Peyer's patch (tissue), 4 donors: ENCODE measurements at regions not wholly inside any gene's neighbourhood (a gene's known extent, or its start where the extent isn't known, plus 50 kb on each side); places are given as distances from the start of the nearest gene placed in this dataset.
A peak's percentile ranks its signal among the peaks of the same experiment; 100 is the strongest.

Source experiments
- DNase-seq, 3 donors: peaks; one replicate each; pipeline ENCODE4 v3.0.0-alpha.2; 2017 to 2019
- H3K27ac ChIP-seq, 4 donors: fragments of 200-600 bp; sonication (generic); one replicate each; pipeline ENCODE4 v1.5.1; 2016 to 2019
- H3K27me3 ChIP-seq, 2 donors: fragments of 200-600 bp; sonication (generic); one replicate each; pipeline ENCODE4 v1.5.1; 2019
- H3K36me3 ChIP-seq, 3 donors: fragments of 200-600 bp; sonication (generic); one replicate each; pipeline ENCODE4 v1.5.1; 2016 to 2019
- H3K4me1 ChIP-seq, 4 donors: fragments of 200-600 bp; sonication (generic); one replicate each; pipeline ENCODE4 v1.5.1; 2016 to 2019
- H3K4me3 ChIP-seq, 4 donors: fragments of 200-600 bp; sonication (generic); 1 replicate in 3 of 4; 2 replicates in 1 of 4; pipeline ENCODE4 v1.5.1; 2016 to 2019; ENCODE audit warnings: mild to moderate bottlenecking in 1 of 4
- H3K9me3 ChIP-seq, 4 donors: fragments of 200-600 bp; sonication (generic); one replicate each; pipeline ENCODE4 v1.5.1; 2016 to 2019; ENCODE audit warnings: mild to moderate bottlenecking in 1 of 4
- POLR2A ChIP-seq, 2 donors: fragments of 450-650 bp; IDR thresholded peaks; one replicate each; pipeline ENCODE4 v1.5.1; 2017; ENCODE audit warnings: antibody characterized with exemption in 2 of 2, mild to moderate bottlenecking in 2 of 2, moderate library complexity in 2 of 2
- TF ChIP-seq, protein P1 (sequence below), 6 experiments: fragments of 450-650 bp in 4 of 6; fragments of 200-600 bp in 2 of 6; sonication (generic) in 1 of 6; IDR thresholded peaks; one replicate each; pipeline ENCODE4 v1.5.1; 2017 to 2019; ENCODE audit warnings: antibody characterized with exemption in 6 of 6, mild to moderate bottlenecking in 3 of 6, moderate library complexity in 1 of 6

DNA sequence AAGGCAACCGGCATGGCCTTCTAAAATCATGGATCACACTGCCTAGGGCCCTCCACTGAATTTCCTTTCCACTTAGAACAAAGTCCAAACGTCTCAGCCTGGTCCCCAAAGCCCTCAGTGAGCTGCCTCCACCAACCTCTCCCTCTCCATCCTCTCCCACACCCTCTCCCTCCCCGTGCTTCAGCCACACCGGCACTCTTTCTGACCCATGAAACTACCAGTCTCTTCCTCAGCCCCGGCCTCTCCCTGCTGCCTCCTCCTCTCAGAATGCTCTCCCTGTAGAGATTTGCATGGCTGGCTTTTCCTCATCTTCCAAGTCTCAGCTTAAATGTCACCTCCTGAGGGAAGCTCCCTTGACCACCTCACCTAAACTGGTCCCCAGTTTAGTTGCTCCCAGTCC lies 219.0 kb upstream of the ZMIZ1 start:
- H3K36me3 ChIP-seq: no peaks in the 10 kb centered on the region
- DNase-seq: no peak
- H3K9me3 ChIP-seq: no peaks in the 10 kb centered on the region
- no peak overlapping the region for H3K27ac ChIP-seq
- H3K4me1 ChIP-seq: no peaks in the 10 kb centered on the region
- no peak for TF ChIP-seq POLR2A (IDR thresholded peaks at IDR 0.05)
- TF ChIP-seq, protein P1, sequence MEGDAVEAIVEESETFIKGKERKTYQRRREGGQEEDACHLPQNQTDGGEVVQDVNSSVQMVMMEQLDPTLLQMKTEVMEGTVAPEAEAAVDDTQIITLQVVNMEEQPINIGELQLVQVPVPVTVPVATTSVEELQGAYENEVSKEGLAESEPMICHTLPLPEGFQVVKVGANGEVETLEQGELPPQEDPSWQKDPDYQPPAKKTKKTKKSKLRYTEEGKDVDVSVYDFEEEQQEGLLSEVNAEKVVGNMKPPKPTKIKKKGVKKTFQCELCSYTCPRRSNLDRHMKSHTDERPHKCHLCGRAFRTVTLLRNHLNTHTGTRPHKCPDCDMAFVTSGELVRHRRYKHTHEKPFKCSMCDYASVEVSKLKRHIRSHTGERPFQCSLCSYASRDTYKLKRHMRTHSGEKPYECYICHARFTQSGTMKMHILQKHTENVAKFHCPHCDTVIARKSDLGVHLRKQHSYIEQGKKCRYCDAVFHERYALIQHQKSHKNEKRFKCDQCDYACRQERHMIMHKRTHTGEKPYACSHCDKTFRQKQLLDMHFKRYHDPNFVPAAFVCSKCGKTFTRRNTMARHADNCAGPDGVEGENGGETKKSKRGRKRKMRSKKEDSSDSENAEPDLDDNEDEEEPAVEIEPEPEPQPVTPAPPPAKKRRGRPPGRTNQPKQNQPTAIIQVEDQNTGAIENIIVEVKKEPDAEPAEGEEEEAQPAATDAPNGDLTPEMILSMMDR (IDR thresholded peaks at IDR 0.05): no peak
- no peaks in the 10 kb centered on the region for H3K27me3 ChIP-seq
- no peak overlapping the region for H3K4me3 ChIP-seq

DNA sequence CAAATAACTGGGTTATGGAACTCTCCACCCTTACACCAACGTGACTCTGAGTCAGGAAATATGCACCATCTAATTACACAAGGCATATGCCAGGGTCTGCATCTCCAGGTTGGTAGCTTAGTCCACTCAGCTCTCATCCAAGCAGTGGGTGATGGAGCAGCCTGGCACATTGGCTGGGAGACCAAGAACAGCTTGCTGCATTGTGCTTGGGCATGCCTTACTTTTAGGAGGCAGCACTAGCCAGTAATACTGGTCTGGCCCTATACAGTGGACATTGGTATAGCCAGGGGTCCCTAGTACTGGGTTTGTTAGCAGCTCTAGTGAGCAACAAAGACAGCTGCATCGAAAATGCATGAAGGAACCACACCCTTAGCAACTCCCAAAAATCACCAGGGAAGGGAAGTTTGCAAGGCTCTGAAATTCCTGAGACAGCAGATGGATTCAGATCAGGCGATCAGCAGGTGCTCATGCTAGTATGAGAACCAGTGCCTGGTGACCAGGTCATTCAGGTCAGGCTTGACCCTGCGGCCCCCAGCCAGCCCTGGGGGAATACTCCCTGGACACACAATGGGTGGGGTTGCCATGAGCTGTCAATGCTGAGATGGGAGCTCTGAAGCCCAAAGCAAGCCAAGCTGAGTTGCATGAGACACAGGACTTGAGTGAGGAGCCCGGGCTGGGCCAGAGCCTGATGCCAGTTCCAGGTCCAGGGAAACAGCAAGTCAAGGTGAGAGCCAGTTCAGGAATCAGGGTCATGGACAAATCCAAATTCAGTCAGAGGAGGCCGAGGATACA lies 217.9 kb upstream of the ZMIZ1 start:
- TF ChIP-seq, protein P1 (IDR thresholded peaks at IDR 0.05): no peak
- TF ChIP-seq POLR2A (IDR thresholded peaks at IDR 0.05): no peak
- Histone ChIP-seq H3K27ac (no peak overlapping the region), H3K36me3 (no peaks in the 10 kb centered on the region), H3K4me3 (no peak overlapping the region), H3K9me3 (no peaks in the 10 kb centered on the region), H3K27me3 (no peaks in the 10 kb centered on the region), H3K4me1 (no peaks in the 10 kb centered on the region)
- peak in 1 of 3 donors; percentile 28 for DNase-seq

DNA sequence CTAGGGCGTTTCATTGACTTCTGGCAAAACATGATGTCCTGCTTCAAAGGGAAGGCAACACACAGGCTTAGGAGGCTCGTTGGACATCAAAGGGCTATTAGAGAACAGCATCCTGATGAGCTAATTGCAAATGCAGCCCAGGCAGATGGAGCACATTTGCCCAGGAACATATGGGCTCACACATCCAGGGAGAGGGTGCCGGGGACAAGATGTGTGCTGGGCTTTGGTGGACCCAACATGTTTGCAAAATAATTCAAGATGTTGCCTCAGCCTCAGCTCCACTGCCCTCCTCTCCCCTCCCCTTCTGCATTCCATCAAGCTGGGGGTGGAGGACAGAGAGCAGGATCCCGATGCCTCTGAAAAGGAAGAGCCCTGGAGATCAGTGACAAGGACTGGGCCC lies 217.1 kb upstream of the ZMIZ1 start:
- Histone ChIP-seq H3K4me3 (no peak overlapping the region), H3K36me3 (no peaks in the 10 kb centered on the region), H3K27ac (no peak overlapping the region), H3K9me3 (no peaks in the 10 kb centered on the region), H3K27me3 (no peaks in the 10 kb centered on the region), H3K4me1 (no peaks in the 10 kb centered on the region)
- DNase-seq: no peak
- no peak for TF ChIP-seq POLR2A (IDR thresholded peaks at IDR 0.05)
- TF ChIP-seq, protein P1 (IDR thresholded peaks at IDR 0.05): no peak

DNA sequence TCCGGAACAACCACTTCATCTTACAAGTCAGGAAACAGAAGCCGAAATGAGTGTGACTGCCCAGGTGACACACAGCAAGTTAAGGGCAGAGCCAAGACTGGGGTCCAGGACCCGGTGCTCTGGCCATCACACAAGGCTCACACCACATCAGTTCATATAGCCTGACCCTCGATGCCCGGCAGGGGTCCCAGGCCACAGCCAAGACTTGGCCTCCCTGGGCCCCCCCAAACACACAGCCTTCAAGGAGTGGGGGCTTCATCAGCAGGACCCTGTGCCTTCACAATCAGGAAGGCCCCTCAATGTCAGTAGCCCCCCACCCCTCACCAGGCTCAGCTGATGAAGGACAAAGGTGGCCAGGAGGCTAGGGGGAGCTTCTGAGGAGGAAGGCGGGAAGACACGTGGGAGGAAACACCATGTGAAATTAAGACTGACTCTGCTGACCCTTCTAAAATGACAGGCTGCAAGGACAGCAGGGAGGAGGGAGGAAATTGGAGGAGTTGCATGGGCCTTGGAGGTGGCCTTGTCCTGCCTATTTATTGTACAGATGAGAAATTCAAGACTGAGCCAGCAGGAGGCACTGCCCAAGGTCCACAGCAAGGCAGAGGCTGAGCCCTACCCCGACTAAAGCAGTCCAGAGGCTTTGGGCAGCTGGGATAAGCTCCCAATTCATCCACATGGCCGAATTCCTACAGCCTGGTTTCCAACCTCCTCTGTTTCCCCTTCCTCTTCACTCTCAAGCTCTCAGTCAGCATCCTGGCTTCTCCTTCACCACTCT lies 216.1 kb upstream of the ZMIZ1 start:
- no peak for TF ChIP-seq POLR2A (IDR thresholded peaks at IDR 0.05)
- TF ChIP-seq, protein P1 (IDR thresholded peaks at IDR 0.05): peak in 4 of 6 experiments; percentile 24 to 60 (median 55)
- Histone ChIP-seq H3K4me1 (no peaks in the 10 kb centered on the region), H3K36me3 (no peaks in the 10 kb centered on the region), H3K9me3 (no peaks in the 10 kb centered on the region), H3K27me3 (no peaks in the 10 kb centered on the region), H3K27ac (no peak overlapping the region), H3K4me3 (no peak overlapping the region)
- peak in 1 of 3 donors; percentile 59 for DNase-seq

DNA sequence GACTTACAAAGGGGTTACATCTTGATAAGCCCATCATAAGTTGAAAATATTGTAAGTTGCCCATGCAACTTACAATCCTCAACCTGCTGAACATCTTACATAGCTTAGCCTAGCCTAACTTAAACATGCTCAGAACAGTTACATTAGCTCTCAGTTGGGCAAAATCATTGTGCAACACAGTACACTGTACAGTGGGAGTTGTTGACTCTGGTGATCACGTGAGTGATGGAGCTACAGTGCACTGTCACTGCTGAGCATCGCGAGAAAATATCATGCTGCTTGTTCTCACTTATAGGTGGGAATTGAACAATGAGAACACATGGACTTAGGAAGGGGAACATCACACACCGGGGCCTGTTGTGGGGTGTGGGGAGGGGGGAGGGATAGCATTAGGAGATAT lies 214.9 kb upstream of the ZMIZ1 start:
- Histone ChIP-seq H3K27ac (no peak overlapping the region), H3K36me3 (no peaks in the 10 kb centered on the region), H3K9me3 (no peaks in the 10 kb centered on the region), H3K4me1 (no peaks in the 10 kb centered on the region), H3K4me3 (no peak overlapping the region), H3K27me3 (no peaks in the 10 kb centered on the region)
- DNase-seq: no peak
- TF ChIP-seq, protein P1 (IDR thresholded peaks at IDR 0.05): no peak
- no peak for TF ChIP-seq POLR2A (IDR thresholded peaks at IDR 0.05)
